Mesenchymal stem cell (in vitro differentiated cells and primary cell): ENCODE measurements at regions not wholly inside any gene's neighbourhood (a gene's known extent, or its start where the extent isn't known, plus 50 kb on each side); places are given as distances from the start of the nearest gene placed in this dataset.

ENCODE experiments used
- DNase-seq: peaks from one replicate; pipeline ENCODE4 v3.0.0-alpha.2; 2013
- H2AFZ ChIP-seq: one replicate; pipeline ENCODE4 v1.6.1; 2013; ENCODE audit warnings: low read depth, mild to moderate bottlenecking, control low read depth, inconsistent platforms, low read length, moderate library complexity
- H2AK5ac ChIP-seq: 2 replicates; pipeline ENCODE4 v1.6.1; 2013; ENCODE audit warnings: low read length, moderate library complexity, mild to moderate bottlenecking, inconsistent platforms; ENCODE audit not compliant: severe bottlenecking
- H2BK120ac ChIP-seq: one replicate; pipeline ENCODE4 v1.6.1; 2013; ENCODE audit warnings: low read depth, mild to moderate bottlenecking, inconsistent platforms, low read length, moderate library complexity
- H2BK12ac ChIP-seq, 2 experiments: one replicate each; pipeline ENCODE4 v1.6.1; 2013; ENCODE audit warnings: inconsistent platforms in 2 of 2, low read length in 2 of 2, mild to moderate bottlenecking in 2 of 2, moderate library complexity in 2 of 2, control low read depth in 1 of 2
- H2BK15ac ChIP-seq: one replicate; pipeline ENCODE4 v1.6.1; 2013; ENCODE audit warnings: mild to moderate bottlenecking, low read depth, inconsistent platforms; ENCODE audit not compliant: poor library complexity, severe bottlenecking
- H2BK5ac ChIP-seq: 2 replicates; pipeline ENCODE4 v1.6.1; 2013; ENCODE audit warnings: low read depth, mild to moderate bottlenecking, low read length, control low read depth, inconsistent platforms; ENCODE audit not compliant: poor library complexity, severe bottlenecking
- H3K14ac ChIP-seq, 2 experiments: one replicate each; pipeline ENCODE4 v1.6.1; 2013; ENCODE audit warnings: inconsistent platforms in 2 of 2, low read length in 2 of 2, control low read depth in 1 of 2, mild to moderate bottlenecking in 1 of 2, moderate library complexity in 1 of 2
- H3K18ac ChIP-seq, 2 experiments: one replicate each; pipeline ENCODE4 v1.6.1; 2013; ENCODE audit warnings: inconsistent platforms in 2 of 2, low read length in 2 of 2, control low read depth in 1 of 2, low read depth in 1 of 2, mild to moderate bottlenecking in 1 of 2
- H3K23ac ChIP-seq, 2 experiments: one replicate each; pipeline ENCODE4 v1.6.1; 2013; ENCODE audit warnings: inconsistent platforms in 2 of 2, low read length in 2 of 2, mild to moderate bottlenecking in 2 of 2, moderate library complexity in 2 of 2, control low read depth in 1 of 2
- H3K27ac ChIP-seq: 2 replicates; pipeline ENCODE4 v1.5.1; 2013; ENCODE audit warnings: mild to moderate bottlenecking, moderate library complexity, low read length, control low read depth, inconsistent platforms; ENCODE audit not compliant: poor library complexity, severe bottlenecking
- H3K27me3 ChIP-seq, 2 experiments: 2 replicates each; pipeline versions ENCODE4 v1.6.1 to v1.7.0; 2013; ENCODE audit warnings: low read length in 2 of 2, mild to moderate bottlenecking in 2 of 2, moderate library complexity in 2 of 2, control low read depth in 1 of 2, inconsistent platforms in 1 of 2; ENCODE audit not compliant: control insufficient read depth in 1 of 2, insufficient read depth in 1 of 2
- H3K36me3 ChIP-seq, 2 experiments: 2 replicates each; pipeline versions ENCODE4 v1.6.1 to v1.7.0; 2013; ENCODE audit warnings: low read length in 2 of 2, control low read depth in 1 of 2, inconsistent platforms in 1 of 2, low read depth in 1 of 2, mild to moderate bottlenecking in 1 of 2; ENCODE audit not compliant: insufficient read depth in 2 of 2, control insufficient read depth in 1 of 2
- H3K4ac ChIP-seq, 2 experiments: one replicate each; pipeline ENCODE4 v1.6.1; 2013; ENCODE audit warnings: inconsistent platforms in 2 of 2, low read length in 2 of 2, mild to moderate bottlenecking in 2 of 2, moderate library complexity in 2 of 2, control low read depth in 1 of 2, low read depth in 1 of 2
- H3K4me1 ChIP-seq: 2 replicates; pipeline ENCODE4 v1.6.1; 2013; ENCODE audit warnings: low read depth, low read length, control low read depth; ENCODE audit not compliant: control insufficient read depth, insufficient read depth
- H3K4me2 ChIP-seq: 2 replicates; pipeline ENCODE4 v1.6.1; 2013; ENCODE audit warnings: low read length, mild to moderate bottlenecking, inconsistent platforms; ENCODE audit not compliant: poor library complexity, severe bottlenecking
- H3K4me3 ChIP-seq, 2 experiments: 2 replicates each; pipeline versions ENCODE4 v1.5.1 to v1.7.0; 2013; ENCODE audit warnings: low read length in 2 of 2, mild to moderate bottlenecking in 2 of 2, control low read depth in 1 of 2, low read depth in 1 of 2; ENCODE audit not compliant: insufficient read depth in 1 of 2
- H3K79me1 ChIP-seq: replicated peaks from 2 replicates; pipeline ENCODE4 v1.6.1; 2013; ENCODE audit warnings: mild to moderate bottlenecking, control low read depth, low read length, inconsistent platforms; ENCODE audit not compliant: poor library complexity, severe bottlenecking
- H3K9ac ChIP-seq: 2 replicates; pipeline ENCODE4 v1.7.0; 2013; ENCODE audit warnings: mild to moderate bottlenecking, low read length, moderate library complexity
- H3K9me3 ChIP-seq: 2 replicates; pipeline ENCODE4 v1.7.0; 2013; ENCODE audit warnings: mild to moderate bottlenecking, low read length; ENCODE audit not compliant: control insufficient read depth
- H4K8ac ChIP-seq: one replicate; pipeline ENCODE4 v1.6.1; 2013; ENCODE audit warnings: inconsistent platforms, mild to moderate bottlenecking, low read length, moderate library complexity
- H4K91ac ChIP-seq: one replicate; pipeline ENCODE4 v1.6.1; 2013; ENCODE audit warnings: mild to moderate bottlenecking, low read length, inconsistent platforms
- WGBS: methylation state at CpG from one replicate; pipeline ENCODE4 v1.1.7; 2013; ENCODE audit warnings: mixed read lengths; 5-methylcytosine and 5-hydroxymethylcytosine counted together

- H2BK15ac ChIP-seq = no peak overlapping the region
- H3K9ac ChIP-seq = no peak overlapping the region
- H2AFZ ChIP-seq = no peak overlapping the region
- H3K79me1 ChIP-seq = no peaks in the 10 kb centered on the region
- no peak overlapping the region for H3K4me3 ChIP-seq
- H3K27me3 ChIP-seq = no peaks in the 10 kb centered on the region
- no peak overlapping the region for H2BK120ac ChIP-seq
- H3K9me3 ChIP-seq = no peaks in the 10 kb centered on the region
- no peak overlapping the region for H2BK12ac ChIP-seq
- no peak overlapping the region for H3K14ac ChIP-seq
- no peaks in the 10 kb centered on the region for H3K4me1 ChIP-seq
- H2AK5ac ChIP-seq = no peak overlapping the region
- no peak for DNase-seq
- H4K91ac ChIP-seq = no peak overlapping the region
- H3K18ac ChIP-seq = no peak overlapping the region
- H3K4me2 ChIP-seq = no peak overlapping the region
- no peak overlapping the region for H3K4ac ChIP-seq
- no peak overlapping the region for H4K8ac ChIP-seq
- no CpG with 5 or more reads among the region's 2 CpGs for WGBS
- no peaks in the 10 kb centered on the region for H3K36me3 ChIP-seq
- H3K27ac ChIP-seq = no peak overlapping the region
- H3K23ac ChIP-seq = no peak overlapping the region
- H2BK5ac ChIP-seq = no peak overlapping the region
Observed at GRCh38 chr2:57758686-57759085, 287.9 kb upstream of the VRK2 start.

- Histone ChIP-seq H3K27me3 (no peaks in the 10 kb centered on the region), H2BK15ac (no peak overlapping the region), H4K8ac (no peak overlapping the region), H3K4ac (no peak overlapping the region), H2AFZ (no peak overlapping the region), H3K14ac (no peak overlapping the region), H3K18ac (no peak overlapping the region), H3K27ac (no peak overlapping the region), H3K79me1 (no peaks in the 10 kb centered on the region), H2BK120ac (no peak overlapping the region), H3K4me2 (no peak overlapping the region), H3K4me3 (peak overlapping the region in 1 of 2 experiments; percentile 59), H2AK5ac (no peak overlapping the region), H3K23ac (no peak overlapping the region), H2BK12ac (no peak overlapping the region), H3K36me3 (no peaks in the 10 kb centered on the region), H3K9me3 (no peaks in the 10 kb centered on the region), H4K91ac (no peak overlapping the region), H2BK5ac (no peak overlapping the region), H3K9ac (peak overlapping the region; percentile 82), H3K4me1 (no peaks in the 10 kb centered on the region)
- WGBS = 67% methylated on average over 2 of the region's 5 CpGs
- DNase-seq = no peak
Observed at GRCh38 chr2:57759131-57759530, 287.5 kb upstream of the VRK2 start.

- H2BK12ac ChIP-seq = no peak overlapping the region
- peak overlapping the region; percentile 44 to 59 for H3K4me3 ChIP-seq
- no peak overlapping the region for H3K14ac ChIP-seq
- peak overlapping the region; percentile 82 for H3K4me2 ChIP-seq
- peak; percentile 75 for DNase-seq
- peak overlapping the region; percentile 82 for H3K9ac ChIP-seq
- no peak overlapping the region for H4K8ac ChIP-seq
- H3K27me3 ChIP-seq = no peaks in the 10 kb centered on the region
- H4K91ac ChIP-seq = no peak overlapping the region
- WGBS = 9% methylated on average over 19 of the region's 19 CpGs
- no peak overlapping the region for H2BK120ac ChIP-seq
- no peaks in the 10 kb centered on the region for H3K36me3 ChIP-seq
- no peak overlapping the region for H2AK5ac ChIP-seq
- H3K27ac ChIP-seq = no peak overlapping the region
- H3K79me1 ChIP-seq = no peaks in the 10 kb centered on the region
- peak overlapping the region; percentile 46 for H2AFZ ChIP-seq
- H3K4me1 ChIP-seq = no peaks in the 10 kb centered on the region
- no peak overlapping the region for H3K4ac ChIP-seq
- no peak overlapping the region for H2BK15ac ChIP-seq
- no peaks in the 10 kb centered on the region for H3K9me3 ChIP-seq
- H3K18ac ChIP-seq = no peak overlapping the region
- no peak overlapping the region for H3K23ac ChIP-seq
- no peak overlapping the region for H2BK5ac ChIP-seq
Observed at GRCh38 chr2:57759822-57760300, 286.7 kb upstream of the VRK2 start.

GRCh38 chr2:57760381-57760801 is 286.2 kb upstream of the VRK2 start:
- H3K4me3 ChIP-seq = peak overlapping the region in 1 of 2 experiments; percentile 59
- H3K4ac ChIP-seq = no peak overlapping the region
- no peak overlapping the region for H2BK120ac ChIP-seq
- H3K9me3 ChIP-seq = no peaks in the 10 kb centered on the region
- no peak overlapping the region for H2BK12ac ChIP-seq
- peak overlapping the region; percentile 82 for H3K9ac ChIP-seq
- no peaks in the 10 kb centered on the region for H3K36me3 ChIP-seq
- no peak overlapping the region for H4K91ac ChIP-seq
- no peak for DNase-seq
- no peak overlapping the region for H4K8ac ChIP-seq
- H3K23ac ChIP-seq = no peak overlapping the region
- H3K4me1 ChIP-seq = no peaks in the 10 kb centered on the region
- no peaks in the 10 kb centered on the region for H3K79me1 ChIP-seq
- H2AFZ ChIP-seq = no peak overlapping the region
- no peak overlapping the region for H3K27ac ChIP-seq
- no peak overlapping the region for H3K14ac ChIP-seq
- peak overlapping the region; percentile 82 for H3K4me2 ChIP-seq
- H2BK15ac ChIP-seq = no peak overlapping the region
- 88% methylated on average over 2 of the region's 4 CpGs for WGBS
- no peaks in the 10 kb centered on the region for H3K27me3 ChIP-seq
- no peak overlapping the region for H2BK5ac ChIP-seq
- no peak overlapping the region for H3K18ac ChIP-seq
- no peak overlapping the region for H2AK5ac ChIP-seq
